HepG2 (cell line): ENCODE measurements at regions not wholly inside any gene's neighbourhood (a gene's known extent, or its start where the extent isn't known, plus 50 kb on each side); places are given as distances from the start of the nearest gene placed in this dataset.

ENCODE experiments used
- AHDC1 ChIP-seq: sonication (generic); formaldehyde crosslinking; IDR thresholded peaks from 2 replicates; pipeline ENCODE4 v1.5.1; 2020; ENCODE audit warnings: mild to moderate bottlenecking, missing genetic modification reagents, borderline replicate concordance
- ARNT ChIP-seq: fragments of 450-650 bp; IDR thresholded peaks from 2 replicates; pipeline ENCODE4 v1.6.1; 2017
- ATM ChIP-seq: fragments of 450-650 bp; IDR thresholded peaks from 2 replicates; pipeline ENCODE4 v1.7.1; 2017; ENCODE audit warnings: mild to moderate bottlenecking, borderline replicate concordance
- CBX2 ChIP-seq, 2 experiments: fragments of 200-600 bp in 1 of 2; sonication (generic); formaldehyde crosslinking in 1 of 2; IDR thresholded peaks; 2 replicates each; pipeline versions ENCODE4 v1.7.0 to v1.8.1; 2018 to 2022; ENCODE audit warnings: low read depth in 2 of 2, low read length in 1 of 2, mild to moderate bottlenecking in 1 of 2, missing genetic modification reagents in 1 of 2
- FOXK2 ChIP-seq: fragments of 450-650 bp; IDR thresholded peaks from 2 replicates; pipeline ENCODE4 v1.6.1; 2016
- ISL2 ChIP-seq: sonication (generic); formaldehyde crosslinking; IDR thresholded peaks from 2 replicates; pipeline ENCODE4 v1.5.0; 2020; ENCODE audit warnings: missing genetic modification reagents
- NFKBIZ ChIP-seq: IDR thresholded peaks from 2 replicates; pipeline ENCODE4 v1.6.1; 2018; ENCODE audit warnings: missing genetic modification reagents, missing compliant biosample characterization
- RERE ChIP-seq: IDR thresholded peaks from 2 replicates; pipeline ENCODE4 v1.6.1; 2016; ENCODE audit warnings: low read depth, missing genetic modification reagents, missing compliant biosample characterization
- SALL2 ChIP-seq: sonication (generic); formaldehyde crosslinking; IDR thresholded peaks from 2 replicates; pipeline ENCODE4 v1.8.1; 2023; ENCODE audit warnings: mild to moderate bottlenecking, missing genetic modification reagents, inconsistent platforms
- SIX4 ChIP-seq: sonication (generic); formaldehyde crosslinking; IDR thresholded peaks from 2 replicates; pipeline ENCODE4 v1.4.0; 2020; ENCODE audit warnings: missing genetic modification reagents
- TFDP1 ChIP-seq: IDR thresholded peaks from 2 replicates; pipeline ENCODE4 v1.6.1; 2016; ENCODE audit warnings: missing compliant biosample characterization, missing genetic modification reagents, borderline replicate concordance
- ZNF3 ChIP-seq: IDR thresholded peaks from 2 replicates; pipeline ENCODE4 v1.7.0; 2017; ENCODE audit warnings: inconsistent platforms
- ZNF432 ChIP-seq: sonication (generic); formaldehyde crosslinking; IDR thresholded peaks from 2 replicates; pipeline ENCODE4 v1.5.0; 2020; ENCODE audit warnings: missing genetic modification reagents, mild to moderate bottlenecking, borderline replicate concordance
- ZNF44 ChIP-seq: sonication (generic); formaldehyde crosslinking; IDR thresholded peaks from 2 replicates; pipeline ENCODE4 v1.5.1; 2020; ENCODE audit warnings: mild to moderate bottlenecking, missing genetic modification reagents
- ZNF503 ChIP-seq: sonication (generic); formaldehyde crosslinking; IDR thresholded peaks from 2 replicates; pipeline ENCODE4 v1.4.0; 2020; ENCODE audit warnings: missing genetic modification reagents
- ZNF546 ChIP-seq: sonication (generic); formaldehyde crosslinking; conservative IDR thresholded peaks from 2 replicates; pipeline ENCODE4 v1.8.1; 2023; ENCODE audit warnings: mild to moderate bottlenecking, missing genetic modification reagents
- ZNF576 ChIP-seq: sonication (generic); formaldehyde crosslinking; IDR thresholded peaks from 2 replicates; pipeline ENCODE4 v1.4.0; 2020; ENCODE audit warnings: mild to moderate bottlenecking, missing genetic modification reagents

GRCh38 chr17:13420878-13421277, 180.9 kb downstream of the HS3ST3A1 start (continued):
- TF ChIP-seq AHDC1 (CRISPR knock-in tag) (peak; percentile 94), CBX2 (IDR thresholded peaks at IDR 0.05; ENCODE audit: low read depth, low read length) (no peak), CBX2 (CRISPR knock-in tag; IDR thresholded peaks at IDR 0.05; ENCODE audit: low read depth) (no peak), FOXK2 (peak; percentile 54), ZNF432 (no peak), SALL2 (CRISPR knock-in tag) (no peak), ZNF3 (CRISPR knock-in tag) (peak; percentile 71; the same call in 1 of the 2 replicates), ZNF503 (CRISPR knock-in tag) (peak; percentile 78), ATM (peak; percentile 94), SIX4 (CRISPR knock-in tag) (peak; percentile 91), RERE (peak; percentile 61), NFKBIZ (0 out of 2 replicates have a peak, but pooled peaks have one; percentile 84), TFDP1 (CRISPR knock-in tag) (0 out of 2 replicates have a peak, but pooled peaks have one; percentile 15), ZNF576 (CRISPR knock-in tag) (no peak), ARNT (no peak), ZNF546 (CRISPR knock-in tag) (no peak), ZNF44 (CRISPR knock-in tag) (no peak), ISL2 (peak; percentile 87)
